NCI-H1092 treated with DMSO at 0.1 percent for 48 hours (cell line): ENCODE measurements at regions not wholly inside any gene's neighbourhood (a gene's known extent, or its start where the extent isn't known, plus 50 kb on each side); places are given as distances from the start of the nearest gene placed in this dataset.
"Not testable (repeated sequence)": the region's sequence is repeated elsewhere in the genome, so short reads cannot be mapped to it uniquely, and the experiment has no call there.

ENCODE experiments used
- DNase-seq: peaks from one replicate; lab custom pipeline; 2025; lab: John Stamatoyannopoulos, UW

DNA sequence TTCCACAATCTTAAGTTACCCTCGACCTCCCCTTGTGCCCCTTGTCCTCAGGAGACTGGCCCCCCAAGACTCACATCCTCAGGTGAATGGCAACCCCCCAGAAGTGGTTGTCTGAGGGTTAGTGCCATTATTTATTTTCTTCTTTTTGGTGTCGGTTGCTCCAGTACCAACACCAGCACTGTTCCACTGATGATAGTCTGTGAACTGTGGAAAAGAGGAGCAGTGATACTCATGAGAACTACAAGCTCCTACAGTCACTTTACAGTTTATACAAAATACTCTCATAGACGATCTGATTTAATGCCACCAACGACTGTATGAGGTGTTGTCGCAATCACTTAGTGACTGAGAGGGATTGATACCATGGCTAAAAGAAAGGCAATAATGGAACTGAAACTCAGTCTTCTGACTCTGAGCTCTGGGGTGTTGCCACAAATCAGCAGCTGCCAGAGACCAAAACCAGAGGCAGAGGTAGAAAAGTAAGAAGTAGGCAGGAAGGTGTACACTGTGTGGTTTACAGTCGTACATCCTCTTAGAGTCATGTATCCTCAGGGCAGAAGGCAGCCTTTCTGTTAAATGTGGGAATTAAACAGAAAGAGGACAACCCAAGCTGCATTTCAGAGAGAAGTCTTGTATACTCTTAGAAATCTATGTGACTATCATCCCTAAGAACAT lies 90.8 kb upstream of the ADCY2 start:
- not testable (repeated sequence) for DNase-seq

DNA sequence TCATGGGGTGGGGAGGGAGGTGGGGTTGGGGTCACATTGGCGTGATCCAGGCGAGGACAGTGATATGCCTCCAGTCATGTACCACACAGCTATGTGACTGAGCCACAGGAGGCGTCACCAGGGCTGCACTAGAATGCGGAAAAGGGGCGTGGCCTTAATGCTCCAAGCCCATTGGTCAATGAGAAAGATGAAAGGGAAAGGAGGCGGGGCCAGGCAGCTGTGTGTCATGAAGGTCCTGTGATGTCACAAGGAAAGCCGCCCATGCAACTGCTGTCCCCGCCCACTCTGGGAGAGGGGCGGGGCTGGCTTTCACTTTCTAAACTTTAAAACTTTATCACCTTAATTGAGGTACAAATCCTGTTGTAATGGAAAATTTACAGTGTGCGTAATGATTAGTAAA lies 89.4 kb upstream of the ADCY2 start:
- not testable (repeated sequence) for DNase-seq

GRCh38 chr5:7307709-7308108 lies 88.2 kb upstream of the ADCY2 start:
- not testable (repeated sequence) for DNase-seq

DNA sequence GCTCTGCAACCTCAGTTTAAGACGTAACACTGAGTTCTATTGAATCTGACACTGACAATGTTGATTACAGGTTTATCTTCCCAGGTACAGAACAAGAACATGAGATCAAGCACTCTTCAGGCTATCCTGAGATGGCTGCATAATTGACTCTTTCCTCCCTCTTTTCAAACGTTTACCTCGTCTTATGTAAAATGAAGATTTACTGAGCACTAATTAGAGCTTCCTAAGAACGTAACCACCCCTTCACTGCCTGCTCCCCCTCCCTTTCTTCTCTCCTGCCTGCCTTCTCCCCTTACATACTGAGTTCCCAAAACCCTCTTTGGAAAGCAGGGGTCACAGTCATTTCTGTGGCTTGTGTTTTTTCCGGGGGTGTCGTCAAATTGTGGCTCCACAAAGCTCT lies 86.2 kb upstream of the ADCY2 start:
- not testable (repeated sequence) for DNase-seq

- DNase-seq: not testable (repeated sequence)
These were observed 85.3 kb upstream of the ADCY2 start for GRCh38 chr5:7310656-7311055.

GRCh38 chr5:7315118-7315517 lies 80.8 kb upstream of the ADCY2 start:
- DNase-seq: no peak

- DNase-seq: no peak
These were observed 78.2 kb upstream of the ADCY2 start for GRCh38 chr5:7317751-7318150.

- no peak for DNase-seq
These were observed 75.1 kb upstream of the ADCY2 start for GRCh38 chr5:7320701-7321301.

- no peak for DNase-seq
These were observed 74.2 kb upstream of the ADCY2 start for GRCh38 chr5:7321724-7322123.

DNA sequence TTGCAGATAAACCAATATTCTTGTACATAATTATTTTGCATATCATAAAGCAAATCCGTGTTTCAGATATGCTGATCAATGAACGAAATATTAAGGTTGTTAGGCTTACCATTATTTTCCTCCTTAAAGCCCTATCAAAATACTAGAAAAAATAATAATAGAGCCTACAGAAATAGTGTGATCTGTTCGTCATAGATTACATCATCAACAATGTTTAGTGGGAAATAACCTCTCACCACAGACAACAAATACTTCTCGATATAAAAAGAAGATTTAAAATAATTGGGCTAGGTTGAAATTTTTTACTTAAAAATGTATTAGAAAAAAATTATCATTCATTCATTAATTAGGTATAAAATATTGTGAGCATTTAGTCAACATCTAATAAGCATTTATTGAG lies 71.0 kb upstream of the ADCY2 start:
- DNase-seq: no peak

- no peak for DNase-seq
These were observed 69.7 kb upstream of the ADCY2 start for GRCh38 chr5:7325975-7326913.

DNA sequence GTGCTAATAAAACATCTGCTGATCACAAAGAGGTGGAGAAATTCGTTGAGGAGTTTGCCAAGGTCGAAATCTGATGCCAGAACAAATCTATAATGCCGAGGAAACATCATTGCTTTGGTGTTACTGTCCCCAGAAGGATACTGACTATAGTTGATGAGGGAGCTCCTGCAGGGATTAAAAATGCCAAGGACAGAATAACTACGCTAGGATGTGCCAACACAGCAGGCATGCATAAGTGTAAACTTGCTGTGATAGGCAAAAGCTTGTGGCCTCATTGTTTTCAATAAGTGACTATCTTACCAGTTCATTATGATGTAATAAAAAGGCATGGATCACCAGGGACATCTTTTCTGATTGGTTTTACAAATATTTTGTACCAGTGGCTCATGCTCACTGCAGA lies 66.8 kb upstream of the ADCY2 start:
- no peak for DNase-seq

GRCh38 chr5:7329712-7330111 lies 66.2 kb upstream of the ADCY2 start:
- no peak for DNase-seq

DNA sequence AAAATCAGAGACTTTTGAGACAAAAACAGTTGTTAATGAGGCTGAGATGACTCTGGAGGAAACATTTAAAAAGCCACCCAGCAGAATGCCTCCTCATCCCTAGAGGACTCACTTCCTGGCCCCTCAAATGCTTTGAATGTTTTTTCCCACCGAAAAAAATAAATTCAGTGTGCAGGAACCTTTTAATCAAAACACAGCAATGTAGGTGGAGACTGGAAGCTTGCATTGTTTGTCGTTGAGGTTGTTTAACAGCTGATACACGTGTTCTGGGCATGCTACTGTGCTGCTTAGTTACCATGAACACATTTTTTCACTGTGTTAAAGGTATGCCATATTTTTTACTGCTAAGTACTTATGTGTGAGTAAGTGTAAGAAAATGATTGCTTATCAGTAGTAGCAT lies 65.7 kb upstream of the ADCY2 start:
- DNase-seq: no peak

DNA sequence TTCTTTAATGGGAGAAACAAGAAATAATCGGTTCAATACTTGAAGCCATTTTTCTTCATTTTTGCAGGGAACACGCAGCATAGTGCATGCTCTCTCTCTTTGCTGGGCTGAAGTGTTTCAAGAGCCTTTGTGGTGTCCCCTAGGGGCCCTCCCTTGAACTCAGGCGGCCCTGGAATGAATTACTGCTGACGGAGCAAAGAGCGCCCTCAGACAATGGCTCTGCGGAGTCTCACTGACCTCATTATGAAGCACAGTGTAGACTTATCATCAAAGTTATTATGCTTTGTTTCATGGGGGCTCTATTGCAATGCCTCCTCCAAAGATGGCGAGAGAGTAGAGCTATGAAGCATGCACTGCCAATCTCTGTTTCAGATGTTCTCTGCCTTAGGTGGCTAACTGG lies 64.8 kb upstream of the ADCY2 start:
- no peak for DNase-seq
